ENCODE measurements at regions not wholly inside any gene's neighbourhood (a gene's known extent, or its start where the extent isn't known, plus 50 kb on each side); places are given as distances from the start of the nearest gene placed in this dataset.

DNA sequence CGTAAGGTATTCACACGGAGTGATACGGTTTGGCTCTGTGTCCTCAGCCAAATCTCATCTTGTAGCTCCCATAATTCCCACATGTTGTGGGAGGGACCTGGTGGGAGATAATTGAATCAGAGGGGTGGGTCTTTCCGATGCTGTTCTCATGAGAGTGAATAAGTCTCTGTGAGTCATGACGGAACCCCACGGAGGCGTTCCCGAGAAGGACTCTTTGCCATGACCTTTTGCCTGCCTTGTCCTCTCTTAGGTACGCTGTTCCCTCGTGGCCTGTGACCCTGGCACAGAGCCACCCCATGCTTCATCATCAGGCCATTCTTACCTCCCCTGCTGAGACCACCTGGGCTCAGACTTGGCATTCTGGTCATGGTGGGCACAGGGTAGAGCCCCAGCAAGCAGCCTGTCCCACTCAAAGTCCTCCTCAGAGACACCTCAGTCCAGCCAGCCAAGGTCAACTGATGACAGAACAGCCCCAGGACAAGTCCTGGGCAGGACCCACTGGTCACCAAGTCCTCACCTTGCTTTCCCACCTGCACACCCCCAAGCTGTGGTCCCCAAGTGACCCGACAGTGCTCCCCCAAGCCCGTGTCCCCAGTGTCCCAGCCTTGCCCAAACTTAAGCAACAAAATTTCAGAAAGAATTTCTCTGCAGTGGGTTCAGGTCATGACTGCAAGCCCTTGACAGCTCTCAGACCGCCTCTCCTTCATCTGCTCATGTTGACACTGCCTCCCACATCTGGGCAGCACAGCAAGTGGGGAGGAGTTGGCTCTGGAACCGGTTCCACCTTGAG, 158.4 kb downstream of the ACTL8 start:
- no peaks in the 10 kb centered on the region for H3K9me3 ChIP-seq
- H3K27me3 ChIP-seq (ENCODE audit: low read depth): peaks cover 38% of the 10 kb centered on the region
- no peaks in the 10 kb centered on the region for H3K4me1 ChIP-seq
- H3K27ac ChIP-seq: no peak overlapping the region
- no peak overlapping the region for H3K4me3 ChIP-seq
- ATAC-seq (peak in 1 of 2 donors; percentile 13), DNase-seq (no peak)
- H3K36me3 ChIP-seq: no peaks in the 10 kb centered on the region
- intact Hi-C loops (cut with DNase I): no loop called here
- TF ChIP-seq, protein P1, sequence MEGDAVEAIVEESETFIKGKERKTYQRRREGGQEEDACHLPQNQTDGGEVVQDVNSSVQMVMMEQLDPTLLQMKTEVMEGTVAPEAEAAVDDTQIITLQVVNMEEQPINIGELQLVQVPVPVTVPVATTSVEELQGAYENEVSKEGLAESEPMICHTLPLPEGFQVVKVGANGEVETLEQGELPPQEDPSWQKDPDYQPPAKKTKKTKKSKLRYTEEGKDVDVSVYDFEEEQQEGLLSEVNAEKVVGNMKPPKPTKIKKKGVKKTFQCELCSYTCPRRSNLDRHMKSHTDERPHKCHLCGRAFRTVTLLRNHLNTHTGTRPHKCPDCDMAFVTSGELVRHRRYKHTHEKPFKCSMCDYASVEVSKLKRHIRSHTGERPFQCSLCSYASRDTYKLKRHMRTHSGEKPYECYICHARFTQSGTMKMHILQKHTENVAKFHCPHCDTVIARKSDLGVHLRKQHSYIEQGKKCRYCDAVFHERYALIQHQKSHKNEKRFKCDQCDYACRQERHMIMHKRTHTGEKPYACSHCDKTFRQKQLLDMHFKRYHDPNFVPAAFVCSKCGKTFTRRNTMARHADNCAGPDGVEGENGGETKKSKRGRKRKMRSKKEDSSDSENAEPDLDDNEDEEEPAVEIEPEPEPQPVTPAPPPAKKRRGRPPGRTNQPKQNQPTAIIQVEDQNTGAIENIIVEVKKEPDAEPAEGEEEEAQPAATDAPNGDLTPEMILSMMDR (IDR thresholded peaks at IDR 0.05): no peak

GRCh38 chr1:17914131-17914530, 159.0 kb downstream of the ACTL8 start:
- TF ChIP-seq, protein P1 (IDR thresholded peaks at IDR 0.05): no peak
- ATAC-seq (no peak), DNase-seq (no peak)
- no peaks in the 10 kb centered on the region for H3K4me1 ChIP-seq
- H3K36me3 ChIP-seq: no peaks in the 10 kb centered on the region
- H3K4me3 ChIP-seq: no peak overlapping the region
- peaks cover 37% of the 10 kb centered on the region for H3K27me3 ChIP-seq (ENCODE audit: low read depth)
- no peaks in the 10 kb centered on the region for H3K9me3 ChIP-seq
- intact Hi-C loops (cut with DNase I): no loop called here
- H3K27ac ChIP-seq: no peak overlapping the region

DNA sequence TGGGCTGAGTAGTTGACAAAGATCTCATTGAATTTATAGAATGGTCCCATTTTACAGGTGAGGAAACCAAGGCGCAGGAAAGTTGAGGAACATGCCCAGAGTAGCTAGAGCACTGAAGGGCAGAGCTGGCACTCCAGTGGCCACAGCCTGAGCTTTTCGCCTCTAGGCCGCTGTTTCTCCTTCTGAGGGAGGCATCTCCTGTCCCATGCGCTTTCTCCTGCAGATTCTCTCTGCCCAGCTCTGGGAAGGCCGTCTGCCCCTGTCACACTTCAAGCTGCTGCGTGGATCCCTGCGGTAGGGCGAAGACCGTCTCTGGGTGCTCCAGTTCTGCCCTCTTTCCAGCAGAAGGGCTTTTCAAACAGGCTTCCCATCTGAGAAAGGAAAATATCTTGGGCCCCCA, 159.9 kb downstream of the ACTL8 start:
- H3K27ac ChIP-seq: no peak overlapping the region
- intact Hi-C loops (cut with DNase I): no loop called here
- no peak for DNase-seq
- H3K9me3 ChIP-seq: no peaks in the 10 kb centered on the region
- no peak overlapping the region for H3K4me3 ChIP-seq
- TF ChIP-seq, protein P1 (IDR thresholded peaks at IDR 0.05): no peak
- no peaks in the 10 kb centered on the region for H3K4me1 ChIP-seq
- H3K27me3 ChIP-seq (ENCODE audit: low read depth): peaks cover 33% of the 10 kb centered on the region
- H3K36me3 ChIP-seq: no peaks in the 10 kb centered on the region
- ATAC-seq: no peak

DNA sequence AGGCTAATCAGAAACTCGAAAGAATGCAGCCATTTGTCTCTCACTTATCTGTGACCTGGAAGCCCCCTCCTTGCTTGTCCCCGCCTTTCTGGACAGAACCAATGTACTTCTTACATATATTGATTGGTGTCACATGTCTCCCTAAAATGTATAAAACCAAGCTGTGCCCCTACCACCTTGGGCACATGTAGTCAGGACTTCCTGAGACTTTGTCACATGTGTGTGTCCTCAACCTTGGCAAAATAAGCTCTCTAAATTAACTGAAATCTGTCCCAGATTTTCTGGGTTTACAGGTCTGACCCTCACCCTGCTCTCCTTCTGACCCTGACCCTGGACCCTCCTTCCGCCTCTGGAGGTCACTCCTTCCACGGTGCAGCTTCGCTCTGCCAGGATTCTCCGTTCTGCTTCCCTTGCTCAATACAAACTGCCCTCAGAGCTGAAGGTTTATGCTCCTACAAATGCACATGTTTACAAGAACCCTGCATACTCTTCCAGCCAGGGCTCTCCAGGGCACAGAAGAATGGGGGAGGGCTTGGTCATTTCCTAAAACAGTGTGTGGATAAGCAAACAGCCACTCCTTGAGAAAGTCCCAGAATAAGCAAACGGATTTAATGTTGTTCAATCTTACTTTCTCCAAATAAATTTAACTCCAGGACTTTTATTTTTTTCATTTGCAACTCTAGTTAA, 160.5 kb downstream of the ACTL8 start:
- H3K27me3 ChIP-seq (ENCODE audit: low read depth): peaks cover 39% of the 10 kb centered on the region
- intact Hi-C loops (cut with DNase I): no loop called here
- peak in 1 of 2 donors; percentile 37 for ATAC-seq

DNA sequence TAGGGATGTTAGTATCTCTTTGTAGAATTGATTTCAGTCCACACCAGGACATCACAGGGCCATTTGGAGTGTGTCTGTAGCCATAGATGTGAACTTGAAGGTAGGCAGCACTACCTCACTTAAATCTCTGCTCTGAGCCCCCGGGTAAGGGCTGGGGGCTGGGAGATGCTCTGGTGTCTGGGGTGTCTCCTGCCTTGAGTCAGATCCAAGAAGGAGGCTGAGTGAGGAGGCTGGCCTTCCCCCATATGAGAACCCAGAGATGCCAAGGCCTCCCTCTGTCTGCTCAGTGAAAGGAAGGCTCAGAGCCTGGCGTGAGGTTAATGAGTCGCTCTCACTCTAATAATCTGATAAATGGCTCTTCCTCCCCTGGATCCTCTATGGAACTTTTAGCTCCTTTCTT, 161.6 kb downstream of the ACTL8 start:
- Histone ChIP-seq H3K9me3 (no peaks in the 10 kb centered on the region), H3K4me3 (no peak overlapping the region), H3K4me1 (no peaks in the 10 kb centered on the region), H3K27me3 (ENCODE audit: low read depth) (peaks cover 47% of the 10 kb centered on the region), H3K27ac (no peak overlapping the region), H3K36me3 (no peaks in the 10 kb centered on the region)
- intact Hi-C loops (cut with DNase I): no loop called here
- TF ChIP-seq, protein P1 (IDR thresholded peaks at IDR 0.05): no peak
- ATAC-seq (no peak), DNase-seq (no peak)

More for the DNA sequence above, 160.5 kb downstream of the ACTL8 start:
- no peak for DNase-seq
- no peaks in the 10 kb centered on the region for H3K4me1 ChIP-seq
- no peaks in the 10 kb centered on the region for H3K36me3 ChIP-seq
- H3K27ac ChIP-seq: no peak overlapping the region
- TF ChIP-seq, protein P1 (IDR thresholded peaks at IDR 0.05): no peak
- H3K4me3 ChIP-seq: no peak overlapping the region
- H3K9me3 ChIP-seq: no peaks in the 10 kb centered on the region
